HG02852 (cell line): ENCODE measurements at regions not wholly inside any gene's neighbourhood (a gene's known extent, or its start where the extent isn't known, plus 50 kb on each side); places are given as distances from the start of the nearest gene placed in this dataset.

Experiments used
- ATAC-seq: cut with Tn5 transposase; IDR thresholded peaks from one replicate; pipeline ENCODE4 v1.9.1; 2021; ENCODE audit warnings: mild to moderate bottlenecking, moderate library complexity; ENCODE audit not compliant: unreplicated experiment

DNA sequence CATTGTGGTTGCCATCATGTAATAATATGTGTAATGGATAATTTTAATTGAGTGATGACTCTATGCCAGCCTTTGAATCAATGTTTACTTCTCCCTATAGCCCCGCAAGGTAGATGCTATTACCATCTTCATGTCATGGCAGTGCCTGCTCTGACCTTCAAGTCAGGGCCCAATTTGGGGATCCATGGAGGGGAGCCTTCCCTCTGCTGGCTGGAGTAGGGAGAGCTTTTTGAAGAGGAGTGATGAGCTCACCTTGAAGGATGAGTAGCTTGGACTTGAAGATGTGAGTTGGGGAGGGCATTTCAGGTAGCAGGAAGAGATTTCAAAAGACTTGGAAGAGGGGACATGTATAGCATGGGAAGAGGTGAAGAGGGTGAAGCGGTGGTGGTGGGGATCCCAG lies 189.2 kb downstream of the FOXD2 start:
- no peak for ATAC-seq

DNA sequence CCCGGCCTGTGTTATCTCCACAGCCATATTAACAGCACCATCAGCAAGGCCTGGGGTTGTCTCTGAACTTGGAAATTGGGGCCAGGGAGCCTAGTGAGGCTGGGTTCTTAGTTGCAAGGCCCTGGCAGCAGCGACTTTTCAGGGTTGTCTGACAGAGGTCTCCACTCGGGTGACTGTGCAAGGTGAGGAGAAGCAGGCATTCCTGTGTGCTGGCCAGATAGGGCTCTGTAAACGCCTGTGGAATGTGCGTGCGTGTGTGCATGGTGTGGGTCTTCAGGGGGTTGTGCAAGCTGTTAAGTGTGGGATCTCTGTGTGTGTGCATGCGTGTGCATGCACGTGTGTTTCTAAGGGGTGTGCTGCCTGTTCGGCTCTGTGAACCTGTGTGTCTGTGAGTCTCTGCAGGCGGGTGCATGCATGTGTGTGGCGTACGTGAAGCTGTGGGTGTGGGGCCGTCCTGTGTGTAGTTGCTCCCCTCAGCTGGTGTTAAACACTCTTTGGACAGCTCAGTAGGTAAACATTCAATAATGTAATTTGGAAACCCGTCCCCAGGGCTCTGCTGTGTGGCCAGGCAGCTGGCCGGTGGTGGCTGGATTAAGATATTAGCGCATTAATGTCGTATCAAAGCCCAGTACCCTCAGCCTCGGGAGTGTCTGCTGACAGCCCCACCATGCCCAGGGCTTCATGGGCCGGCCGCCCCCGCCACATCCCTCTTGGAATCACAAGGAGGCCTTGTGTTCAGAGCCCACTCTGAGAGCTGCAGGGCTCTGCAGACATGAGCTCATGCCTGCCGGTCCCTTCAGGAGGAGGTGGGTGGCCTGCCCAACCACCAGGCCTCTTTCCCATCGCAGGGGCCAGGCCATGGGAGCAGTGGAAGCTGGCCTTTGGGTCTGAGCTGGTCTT lies 189.9 kb downstream of the FOXD2 start:
- ATAC-seq: no peak

DNA sequence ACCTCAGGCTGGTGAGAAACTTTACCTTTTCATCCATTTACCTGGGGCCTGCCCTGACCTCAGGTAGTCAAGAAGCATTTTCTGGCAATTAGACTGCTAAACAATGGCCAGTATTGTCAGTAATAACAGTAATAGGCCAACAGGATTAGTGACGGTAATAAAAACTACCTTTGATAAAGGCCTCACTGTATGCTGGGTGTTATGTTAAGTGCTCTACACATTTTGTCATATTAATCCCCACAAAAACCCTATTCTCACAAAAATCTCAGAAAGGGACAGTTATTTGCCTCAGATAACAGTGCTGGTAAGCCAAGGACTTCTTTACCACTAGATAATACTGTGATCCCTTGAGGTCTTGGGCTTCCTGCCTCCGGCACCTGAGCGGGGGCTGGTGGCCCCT lies 191.4 kb downstream of the FOXD2 start:
- ATAC-seq: no peak

DNA sequence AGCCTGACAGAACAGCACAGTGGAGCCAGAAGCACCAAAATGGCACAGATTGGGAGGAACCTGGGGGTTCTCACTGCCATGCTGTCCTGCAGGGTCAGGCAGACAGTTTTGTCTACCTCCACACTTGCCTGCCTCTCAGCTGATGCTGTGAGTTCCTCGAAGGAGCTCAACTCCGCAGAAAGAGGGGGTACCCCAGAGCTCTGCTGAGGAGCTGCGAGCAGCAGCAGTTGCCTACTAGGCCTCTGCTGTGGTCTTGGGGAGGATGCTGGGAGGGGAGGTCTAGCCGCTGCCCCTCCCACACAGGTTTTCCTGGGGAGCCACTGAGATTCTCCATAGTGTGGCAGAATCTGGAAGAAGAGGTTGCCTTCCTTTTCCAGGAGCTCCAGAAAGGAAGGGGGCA lies 192.5 kb downstream of the FOXD2 start:
- no peak for ATAC-seq

DNA sequence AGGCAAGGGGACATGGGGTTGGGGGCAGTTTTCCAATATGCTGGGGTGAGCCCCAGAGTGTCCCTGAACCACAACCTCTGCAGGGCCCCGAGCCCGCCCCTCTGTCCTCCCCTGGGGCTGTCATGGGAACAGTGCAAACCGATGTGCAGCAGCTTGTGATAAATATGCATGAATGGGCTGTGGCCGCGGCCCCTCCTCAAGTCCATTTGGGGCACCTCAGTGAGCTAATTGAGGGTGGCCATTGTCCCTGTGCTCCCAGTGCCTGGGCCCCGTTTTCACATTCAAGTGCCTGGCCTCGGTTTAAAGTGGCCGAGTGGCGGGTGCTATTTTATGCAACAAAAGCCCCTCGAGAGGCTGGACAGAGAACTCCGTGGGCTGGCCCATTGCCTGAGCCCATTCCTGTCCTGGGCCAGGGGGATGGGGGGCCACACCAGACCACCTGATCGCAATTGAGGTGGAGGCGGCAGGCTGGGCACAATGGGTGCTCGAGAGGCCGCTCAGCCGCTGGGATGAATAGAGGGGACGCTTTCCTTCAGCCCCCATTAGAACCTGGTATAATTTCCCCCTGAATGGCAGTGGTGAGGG lies 193.7 kb downstream of the FOXD2 start:
- ATAC-seq: no peak

DNA sequence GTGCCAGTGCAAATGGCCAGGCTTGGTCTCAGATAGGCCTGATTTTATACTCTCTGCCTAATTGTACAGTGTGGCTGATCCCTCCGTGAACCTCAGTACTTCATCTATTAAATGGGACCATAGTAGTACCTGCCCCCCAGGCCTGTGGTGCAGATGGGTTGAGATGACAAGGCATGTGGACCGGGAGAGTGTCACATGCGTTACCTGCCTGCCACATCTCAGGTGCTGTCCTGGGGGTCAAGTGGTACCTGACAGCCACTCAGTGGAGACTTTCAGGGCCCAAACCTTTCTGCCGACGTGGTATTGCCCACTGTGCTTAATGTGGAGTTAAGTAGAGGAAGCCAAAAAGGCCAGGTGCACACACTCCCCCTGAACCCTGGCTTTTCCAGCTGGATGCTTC lies 197.3 kb downstream of the FOXD2 start:
- no peak for ATAC-seq

DNA sequence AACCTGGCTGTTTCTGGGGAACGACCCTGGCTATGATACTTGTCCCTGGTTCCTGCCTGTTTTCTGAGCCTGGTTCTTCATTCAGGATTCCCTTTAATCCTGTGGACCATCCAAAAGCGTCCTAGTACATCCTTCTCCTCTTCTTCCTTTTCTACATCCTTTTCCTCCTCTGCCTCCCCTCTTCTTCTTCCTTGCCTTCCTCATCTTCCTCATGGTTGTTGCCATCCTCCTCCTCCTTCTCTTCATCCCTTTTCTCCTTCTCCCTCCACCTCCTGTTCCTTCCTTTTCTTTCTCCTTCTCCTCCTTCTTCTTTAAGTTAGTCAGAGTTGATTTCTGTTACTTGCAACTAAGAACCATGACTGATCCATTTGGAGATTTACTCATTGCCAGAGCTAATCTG lies 197.8 kb downstream of the FOXD2 start:
- ATAC-seq: no peak

DNA sequence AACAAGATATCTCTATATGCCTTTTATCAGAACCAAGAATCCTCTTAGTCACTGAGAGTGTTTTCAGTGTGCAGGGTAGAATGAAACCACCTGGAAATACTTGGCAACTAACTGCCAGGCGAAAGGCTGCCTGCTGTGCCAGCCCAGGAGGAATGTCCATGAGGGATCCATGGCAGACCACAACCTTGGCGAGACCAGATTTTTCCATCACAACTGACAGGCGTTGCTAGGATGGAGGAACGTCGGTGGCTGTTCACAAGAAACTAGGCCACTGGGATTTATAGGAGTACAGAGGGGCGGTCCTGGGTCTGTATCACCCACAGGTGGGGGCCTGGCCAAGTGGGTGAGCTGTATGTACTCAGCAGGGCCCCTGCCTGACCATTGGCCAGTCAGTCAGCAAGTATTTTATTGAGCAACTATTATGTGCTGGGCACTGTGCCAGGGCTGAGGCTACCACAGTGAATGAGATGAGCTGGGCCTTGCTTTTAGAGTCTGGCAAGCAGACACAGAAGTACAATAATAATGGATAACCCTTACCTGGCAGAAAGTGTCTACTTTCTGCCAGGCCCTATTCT lies 199.4 kb downstream of the FOXD2 start:
- ATAC-seq: no peak

DNA sequence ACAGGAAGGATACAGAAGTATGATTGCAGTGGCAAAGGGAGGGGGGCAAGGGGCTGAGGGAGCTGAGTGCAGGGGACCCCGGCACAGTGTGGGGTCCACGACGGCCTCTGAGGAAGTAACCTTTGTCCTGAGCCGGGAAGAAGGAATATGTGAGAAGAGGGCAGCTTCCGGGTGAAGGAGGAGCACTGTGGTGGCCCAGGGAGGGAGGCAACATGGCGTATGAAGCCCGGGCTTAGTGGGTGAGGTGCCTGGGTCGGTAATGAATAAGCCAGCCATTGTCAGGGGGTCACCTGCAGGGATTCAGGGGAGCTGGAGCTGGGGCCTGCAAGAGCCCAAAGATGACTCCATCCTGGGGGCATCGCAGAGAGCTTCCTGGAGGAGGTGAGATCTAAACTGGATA lies 200.4 kb downstream of the FOXD2 start:
- ATAC-seq: no peak

DNA sequence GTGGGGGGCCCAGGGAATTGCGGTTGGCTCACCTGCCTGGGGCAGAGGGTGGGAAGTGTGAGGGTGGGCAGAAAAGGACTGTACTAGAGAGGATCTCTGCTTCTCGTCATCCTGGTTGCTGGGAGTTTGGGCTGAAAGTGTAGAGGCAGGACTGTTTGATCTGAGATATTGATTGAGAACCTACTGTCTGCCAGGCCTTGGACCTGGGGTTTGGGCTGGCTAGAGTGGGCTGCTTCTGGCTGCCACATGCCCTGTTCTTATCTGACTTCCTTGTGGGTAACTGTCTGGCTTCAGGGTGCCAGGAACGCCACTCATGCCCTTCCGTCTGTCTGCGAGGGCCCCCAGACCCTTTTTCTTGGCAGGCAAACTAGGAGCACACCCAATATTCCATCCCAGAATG lies 200.9 kb downstream of the FOXD2 start:
- ATAC-seq: no peak

DNA sequence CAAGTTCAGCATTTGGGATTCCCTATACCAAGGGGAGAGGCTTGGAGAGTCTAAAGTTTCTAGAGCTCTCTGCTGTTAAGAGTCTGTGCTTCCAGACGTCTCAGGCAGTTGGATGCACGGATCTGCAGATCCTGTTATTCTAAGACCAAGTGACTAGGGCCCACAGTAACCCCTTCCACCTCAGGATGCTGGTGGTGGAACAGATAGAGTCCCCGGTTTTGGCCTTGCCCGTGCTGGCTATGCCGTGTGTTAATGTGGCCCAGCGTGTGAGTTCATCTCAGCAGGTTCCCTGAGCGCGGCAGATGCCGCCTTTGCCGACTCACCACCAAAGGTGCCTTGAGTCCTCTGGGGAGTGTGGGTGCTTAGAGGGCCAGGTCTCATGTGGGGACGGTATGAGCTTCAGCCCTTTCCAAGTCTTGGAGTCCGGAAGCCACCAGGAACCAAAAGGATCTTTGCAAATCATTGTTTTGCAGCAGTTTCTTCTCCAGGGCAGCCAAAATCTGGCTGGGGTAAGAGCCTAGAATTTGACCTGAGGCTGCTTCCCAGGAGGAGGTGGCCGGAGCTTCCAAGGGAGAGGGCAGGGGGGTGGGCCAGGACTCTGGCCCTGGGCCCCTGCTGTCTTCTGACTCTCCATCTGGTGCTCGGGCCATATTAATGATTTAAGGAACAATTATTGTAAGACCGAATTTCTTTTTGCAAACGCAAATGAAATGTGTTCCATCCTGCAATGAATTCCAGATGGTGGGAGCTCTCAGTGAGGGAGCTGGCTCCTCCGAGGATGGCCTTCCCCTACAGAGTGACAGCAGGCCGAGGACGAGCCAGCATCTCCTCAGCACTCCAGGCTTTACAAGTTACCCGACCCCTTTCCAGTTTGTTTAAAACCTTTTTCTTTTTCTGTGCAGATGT lies 205.7 kb downstream of the FOXD2 start:
- no peak for ATAC-seq

DNA sequence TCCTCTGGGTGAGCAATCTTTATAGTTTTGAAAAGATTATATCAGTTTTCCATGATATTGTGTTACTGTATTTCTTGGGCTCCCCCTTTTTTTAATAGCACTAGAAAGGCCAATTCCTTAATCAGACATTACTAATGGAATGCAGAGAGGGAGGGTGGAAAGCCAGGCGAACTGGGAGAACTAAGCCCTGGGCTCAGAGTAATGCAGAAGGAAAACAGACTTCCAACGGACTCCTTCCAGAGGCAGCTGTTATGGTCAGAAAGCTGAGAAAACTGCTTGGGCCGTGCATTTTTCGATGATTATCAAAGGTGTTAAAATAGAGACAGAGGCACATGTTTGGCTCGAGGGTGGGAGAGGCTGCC lies 206.3 kb downstream of the FOXD2 start:
- no peak for ATAC-seq

DNA sequence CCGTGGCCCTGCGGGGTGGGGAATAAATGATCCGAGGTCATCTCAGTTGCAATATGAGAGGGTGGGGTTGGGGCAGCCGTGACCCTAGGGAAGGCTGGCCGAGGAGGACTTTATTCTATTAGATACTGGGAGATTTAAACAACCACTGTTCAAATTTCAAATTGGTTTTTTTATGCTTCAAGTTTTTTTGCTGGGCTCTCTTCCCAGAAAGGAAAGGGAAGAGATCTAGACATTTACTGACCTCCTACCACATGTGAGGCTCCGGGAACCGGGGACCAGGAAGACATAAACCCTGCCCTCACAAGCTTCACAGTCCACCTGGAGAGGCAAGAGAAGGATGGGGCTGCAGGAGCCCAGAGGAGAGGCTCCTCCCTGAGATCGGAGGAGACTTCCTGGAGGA lies 207.3 kb downstream of the FOXD2 start:
- ATAC-seq: no peak

DNA sequence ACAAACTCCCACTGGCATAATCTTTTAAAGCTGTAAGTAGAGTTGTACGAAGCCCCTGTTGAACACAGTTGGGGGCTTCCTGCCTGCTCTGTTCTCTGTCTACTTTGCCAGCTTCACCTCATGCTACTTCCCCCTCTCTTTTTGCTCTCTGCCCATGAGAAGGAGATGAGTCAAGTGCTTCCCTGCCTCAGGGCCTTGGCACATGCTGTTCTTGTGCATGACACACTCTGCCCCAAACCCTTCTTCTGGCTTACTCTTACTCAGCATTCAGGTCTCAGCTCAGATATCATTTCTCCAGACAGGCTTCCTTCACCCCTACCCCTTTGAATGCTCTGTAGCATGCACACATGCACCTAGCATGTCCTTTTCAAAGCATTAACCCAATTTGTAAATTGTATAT lies 208.8 kb downstream of the FOXD2 start:
- ATAC-seq: no peak

DNA sequence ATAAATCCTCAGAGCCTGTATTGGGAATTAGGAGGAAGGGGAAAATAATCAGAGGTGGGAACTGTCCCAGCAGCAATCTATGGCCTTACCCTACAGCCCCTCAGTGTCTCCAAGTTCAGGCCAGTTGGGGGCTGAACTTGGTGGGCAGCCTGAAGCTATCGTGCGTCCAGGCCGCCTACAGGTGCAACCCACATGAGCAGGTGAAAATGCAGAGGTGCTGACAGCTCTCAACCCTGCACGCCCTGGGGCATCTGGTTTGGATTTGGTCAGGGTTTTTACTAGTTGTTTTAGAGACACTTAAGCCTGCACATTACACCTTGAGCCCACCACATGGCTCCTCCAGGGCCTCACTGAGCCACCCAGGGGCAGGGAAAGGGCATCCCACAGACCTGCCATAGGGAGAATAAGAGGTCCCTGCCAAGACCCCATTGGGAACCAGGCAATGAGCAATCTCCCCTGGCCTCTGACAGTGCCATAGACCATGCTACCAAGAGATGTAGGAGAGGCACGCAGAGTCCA lies 209.5 kb downstream of the FOXD2 start:
- ATAC-seq: no peak

DNA sequence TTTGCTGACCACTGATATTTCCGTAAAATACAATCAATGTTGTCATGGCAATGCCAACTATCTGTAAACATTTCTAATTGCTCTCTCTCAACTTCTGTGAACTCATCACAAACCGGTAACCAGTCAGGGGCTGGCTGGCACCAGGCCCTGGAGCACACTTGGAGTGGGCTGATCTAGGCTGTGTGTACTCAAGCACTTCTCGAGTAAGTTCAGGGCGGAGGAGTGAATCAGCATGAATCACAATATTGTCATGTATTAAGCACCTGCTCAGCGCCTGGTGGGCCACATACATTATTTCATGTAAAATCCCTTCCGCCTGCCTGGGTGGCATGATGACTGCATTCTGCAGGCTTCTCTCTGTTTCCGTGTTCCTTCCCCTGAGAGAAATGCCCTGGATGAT lies 212.4 kb downstream of the FOXD2 start:
- ATAC-seq: no peak

DNA sequence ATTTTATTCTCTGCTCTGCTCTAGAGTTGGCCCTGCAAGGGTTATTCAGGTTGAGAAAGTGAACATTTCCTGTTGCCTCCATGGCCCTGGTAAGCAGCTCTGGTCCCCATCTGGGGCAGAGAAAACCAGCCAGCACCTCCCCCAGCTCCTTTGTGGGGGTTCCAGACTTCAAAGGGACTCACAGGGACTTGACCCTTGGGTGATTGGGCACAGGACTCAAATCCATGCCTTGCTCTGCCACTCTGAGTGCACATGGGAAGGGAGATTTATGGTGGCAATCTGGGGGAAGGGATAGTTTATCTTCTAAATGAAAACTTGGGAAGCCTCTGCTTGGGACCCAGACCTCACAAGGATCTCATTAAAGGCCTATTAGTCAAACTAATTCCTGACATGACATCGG lies 212.8 kb downstream of the FOXD2 start:
- ATAC-seq: no peak

DNA sequence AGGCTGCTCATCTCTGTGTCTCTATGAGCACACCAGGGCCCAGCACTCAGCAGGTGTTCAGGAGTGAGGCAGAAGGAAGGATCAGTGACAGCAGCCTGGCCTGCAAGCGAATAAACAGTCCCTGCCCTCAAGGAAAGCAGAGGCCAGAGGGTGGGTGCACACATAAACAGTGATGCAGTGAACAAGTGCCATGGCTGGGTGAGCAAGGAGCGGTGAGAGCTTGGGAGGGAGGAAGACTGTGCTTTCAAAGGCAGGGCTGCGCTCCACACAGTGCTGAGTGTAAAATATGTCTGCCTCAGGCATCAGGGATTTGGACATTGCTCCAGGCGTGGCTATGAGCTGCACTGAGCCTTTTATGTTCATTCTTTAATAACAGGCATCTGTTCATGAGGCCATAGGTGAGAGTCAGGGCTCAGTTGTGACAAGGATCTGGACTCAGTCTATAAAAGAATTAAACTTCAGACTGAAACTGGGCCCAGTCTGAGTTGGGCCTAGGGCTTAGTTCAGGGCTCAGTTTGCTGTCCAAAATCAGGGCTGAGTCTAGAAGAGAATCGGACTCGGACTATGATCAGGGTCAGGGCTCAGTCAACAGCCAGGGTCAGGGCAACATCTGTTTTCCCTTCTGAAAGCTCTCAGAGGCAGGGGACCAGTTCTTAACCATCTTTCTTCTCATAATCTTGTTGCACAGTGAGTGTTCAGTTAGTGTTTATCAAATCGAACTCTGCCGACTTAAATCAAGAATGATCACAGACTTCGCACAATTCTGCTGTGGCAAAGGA lies 213.7 kb downstream of the FOXD2 start:
- ATAC-seq: no peak

DNA sequence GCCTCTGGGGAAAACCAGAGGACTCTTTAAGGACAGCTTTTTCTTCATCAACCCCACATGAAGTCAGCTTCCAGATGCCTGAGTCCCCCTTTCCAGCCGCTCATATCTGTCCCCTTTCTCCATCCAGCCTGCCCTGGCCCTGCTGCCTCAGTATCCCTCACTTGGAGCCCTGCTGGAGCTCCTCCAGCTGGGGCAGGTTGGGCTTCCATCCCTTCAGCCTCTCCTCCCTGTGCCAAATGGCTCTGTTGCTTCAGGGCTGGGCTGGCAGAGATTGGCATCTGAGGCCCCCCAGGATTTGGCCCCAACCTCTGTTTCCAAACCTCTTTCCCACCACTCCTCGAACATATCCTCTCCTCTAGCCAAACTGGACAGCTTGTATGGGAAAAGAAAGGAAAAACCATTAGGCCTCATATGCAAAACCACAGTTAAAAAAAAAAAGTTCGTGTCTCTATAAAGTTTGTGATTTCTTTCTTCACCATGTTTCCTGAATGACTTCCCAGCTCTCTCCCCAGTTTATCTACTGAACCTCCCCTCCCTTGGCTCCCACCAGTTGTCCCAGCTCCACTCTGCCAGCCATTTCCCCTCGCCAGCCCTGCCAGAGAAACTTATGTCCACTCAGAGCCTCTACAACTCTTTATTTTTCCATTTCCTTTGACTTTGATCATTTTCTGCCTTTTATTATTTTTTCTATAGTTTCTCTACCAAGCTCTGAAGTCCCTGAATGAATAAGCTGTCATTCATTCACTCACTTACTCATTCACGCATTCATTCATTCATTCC lies 217.9 kb downstream of the FOXD2 start:
- no peak for ATAC-seq
